Cardiac muscle cell (in vitro differentiated cells and primary cell): ENCODE measurements at regions not wholly inside any gene's neighbourhood (a gene's known extent, or its start where the extent isn't known, plus 50 kb on each side); places are given as distances from the start of the nearest gene placed in this dataset.

Experiments
- DNase-seq, 2 donors: peaks; one replicate each; pipeline versions ENCODE4 v3.0.0 to v3.0.0-alpha.2; 2010 to 2017; ENCODE audit warnings: low read depth in 1 of 2, low spot score in 1 of 2
- H3K27ac ChIP-seq: fragments of 200-600 bp; sonication (generic); 2 replicates; pipeline ENCODE4 v1.5.1; 2016
- H3K27me3 ChIP-seq: fragments of 200-600 bp; sonication (generic); 2 replicates; pipeline ENCODE4 v1.6.0; 2016; ENCODE audit warnings: control low read depth
- H3K36me3 ChIP-seq: fragments of 200-600 bp; sonication (generic); 2 replicates; pipeline ENCODE4 v1.5.1; 2016; ENCODE audit warnings: control low read depth
- H3K4me1 ChIP-seq: fragments of 200-600 bp; sonication (generic); 2 replicates; pipeline ENCODE4 v1.8.1; 2017; ENCODE audit warnings: low read depth, mild to moderate bottlenecking, mixed run types
- H3K4me3 ChIP-seq: fragments of 200-600 bp; sonication (generic); 2 replicates; pipeline ENCODE4 v1.5.1; 2016; ENCODE audit warnings: mild to moderate bottlenecking
- H3K9me3 ChIP-seq: fragments of 200-600 bp; sonication (generic); 2 replicates; pipeline ENCODE4 v1.5.1; 2017; ENCODE audit warnings: low read depth, mild to moderate bottlenecking, control low read depth
- TF ChIP-seq, protein P1 (sequence below): IDR thresholded peaks from 2 replicates; pipeline ENCODE4 v1.5.1; 2012; ENCODE audit warnings: low read depth, mild to moderate bottlenecking, low read length

DNA sequence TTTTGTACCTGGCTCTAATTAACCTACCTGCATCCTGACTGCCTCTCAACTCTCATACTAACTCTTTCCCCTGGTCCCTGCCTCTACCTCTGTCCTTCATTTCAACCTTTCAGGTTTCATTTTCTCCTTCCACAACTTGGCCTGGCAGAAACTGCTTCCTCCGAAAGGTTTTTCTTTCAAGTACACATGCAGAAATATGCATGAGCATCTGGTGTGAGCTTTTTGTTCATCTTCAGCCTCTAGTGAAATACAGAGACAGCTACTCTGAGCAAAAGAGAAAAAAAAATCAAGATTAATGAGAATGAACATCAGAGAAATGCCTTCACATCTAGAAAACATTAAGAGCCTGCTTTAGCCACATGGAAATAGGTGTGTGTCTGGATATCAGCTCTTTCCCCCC is 297.9 kb upstream of the PCSK5 start:
- no peak for DNase-seq
- no peaks in the 10 kb centered on the region for H3K4me1 ChIP-seq
- H3K27ac ChIP-seq, result no peak overlapping the region
- H3K4me3 ChIP-seq, result no peak overlapping the region
- H3K9me3 ChIP-seq, result no peaks in the 10 kb centered on the region
- H3K27me3 ChIP-seq, result no peaks in the 10 kb centered on the region
- TF ChIP-seq, protein P1, sequence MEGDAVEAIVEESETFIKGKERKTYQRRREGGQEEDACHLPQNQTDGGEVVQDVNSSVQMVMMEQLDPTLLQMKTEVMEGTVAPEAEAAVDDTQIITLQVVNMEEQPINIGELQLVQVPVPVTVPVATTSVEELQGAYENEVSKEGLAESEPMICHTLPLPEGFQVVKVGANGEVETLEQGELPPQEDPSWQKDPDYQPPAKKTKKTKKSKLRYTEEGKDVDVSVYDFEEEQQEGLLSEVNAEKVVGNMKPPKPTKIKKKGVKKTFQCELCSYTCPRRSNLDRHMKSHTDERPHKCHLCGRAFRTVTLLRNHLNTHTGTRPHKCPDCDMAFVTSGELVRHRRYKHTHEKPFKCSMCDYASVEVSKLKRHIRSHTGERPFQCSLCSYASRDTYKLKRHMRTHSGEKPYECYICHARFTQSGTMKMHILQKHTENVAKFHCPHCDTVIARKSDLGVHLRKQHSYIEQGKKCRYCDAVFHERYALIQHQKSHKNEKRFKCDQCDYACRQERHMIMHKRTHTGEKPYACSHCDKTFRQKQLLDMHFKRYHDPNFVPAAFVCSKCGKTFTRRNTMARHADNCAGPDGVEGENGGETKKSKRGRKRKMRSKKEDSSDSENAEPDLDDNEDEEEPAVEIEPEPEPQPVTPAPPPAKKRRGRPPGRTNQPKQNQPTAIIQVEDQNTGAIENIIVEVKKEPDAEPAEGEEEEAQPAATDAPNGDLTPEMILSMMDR, result no peak
- no peaks in the 10 kb centered on the region for H3K36me3 ChIP-seq

DNA sequence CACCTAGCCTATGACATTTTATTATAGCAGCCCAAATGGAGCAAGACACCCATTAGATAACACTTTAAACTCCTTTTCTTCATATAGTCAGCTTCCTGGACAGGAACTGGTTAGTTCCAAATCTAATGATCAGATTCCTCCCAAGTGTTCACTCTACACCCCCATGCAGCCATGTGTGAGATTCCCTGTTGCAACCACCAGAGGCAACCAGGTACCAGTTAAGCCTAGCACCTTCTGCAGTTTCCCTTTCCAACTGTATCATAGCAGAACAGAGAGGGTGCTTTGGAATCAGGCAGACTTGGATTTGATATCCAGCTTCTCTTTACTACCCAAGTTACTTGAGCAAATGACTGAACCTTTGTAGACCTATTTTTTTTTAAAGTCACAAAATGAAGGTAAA is 296.6 kb upstream of the PCSK5 start:
- Histone ChIP-seq H3K9me3 (no peaks in the 10 kb centered on the region), H3K4me1 (no peaks in the 10 kb centered on the region), H3K4me3 (no peak overlapping the region), H3K27me3 (no peaks in the 10 kb centered on the region), H3K36me3 (no peaks in the 10 kb centered on the region), H3K27ac (no peak overlapping the region)
- DNase-seq, result no peak
- TF ChIP-seq, protein P1, result no peak

DNA sequence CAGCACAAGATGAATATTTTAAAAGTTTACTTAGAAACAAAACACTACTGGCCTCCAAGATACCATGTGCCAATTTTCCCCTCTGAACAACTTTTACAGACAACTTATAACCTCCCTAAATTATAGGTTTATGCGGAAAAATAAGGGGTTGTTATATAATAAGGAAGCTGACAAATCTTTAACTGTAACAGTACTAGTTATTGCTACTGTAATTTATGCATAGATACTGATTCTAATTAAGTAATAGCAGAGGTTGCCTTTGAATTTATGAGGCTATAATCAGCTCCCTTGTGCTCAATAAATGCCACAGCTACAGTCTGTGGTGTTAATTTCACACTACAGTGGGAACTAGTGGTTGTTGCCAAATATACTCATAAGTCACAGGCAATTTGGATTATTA is 291.3 kb upstream of the PCSK5 start:
- Histone ChIP-seq H3K4me1 (no peaks in the 10 kb centered on the region), H3K9me3 (no peaks in the 10 kb centered on the region), H3K36me3 (no peaks in the 10 kb centered on the region), H3K27me3 (no peaks in the 10 kb centered on the region), H3K27ac (no peak overlapping the region), H3K4me3 (no peak overlapping the region)
- TF ChIP-seq, protein P1, result no peak
- DNase-seq, result no peak

DNA sequence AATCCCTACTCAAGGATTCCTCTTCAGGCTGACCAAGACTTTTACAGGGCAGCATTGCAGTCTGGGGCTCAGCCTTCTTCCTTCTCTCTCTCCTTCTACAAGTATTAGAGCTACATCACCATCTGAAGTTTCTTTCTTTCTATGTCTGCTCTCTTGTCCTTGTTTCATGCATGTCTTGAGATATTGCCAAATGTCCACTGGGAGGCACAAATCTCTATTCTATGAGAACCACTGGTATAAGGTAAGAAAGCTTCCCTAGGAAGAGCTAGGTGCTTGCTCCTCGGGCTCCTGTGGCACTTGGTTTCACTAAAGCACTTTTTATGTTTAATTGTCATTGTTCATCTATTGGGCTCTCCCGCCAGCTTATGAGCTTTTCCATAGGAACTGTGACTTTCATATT is 289.2 kb upstream of the PCSK5 start:
- no peak overlapping the region for H3K27ac ChIP-seq
- no peaks in the 10 kb centered on the region for H3K9me3 ChIP-seq
- no peak overlapping the region for H3K4me3 ChIP-seq
- TF ChIP-seq, protein P1, result no peak
- no peaks in the 10 kb centered on the region for H3K4me1 ChIP-seq
- H3K27me3 ChIP-seq, result no peaks in the 10 kb centered on the region
- no peaks in the 10 kb centered on the region for H3K36me3 ChIP-seq
- peak in 1 of 2 donors; percentile 31 for DNase-seq

DNA sequence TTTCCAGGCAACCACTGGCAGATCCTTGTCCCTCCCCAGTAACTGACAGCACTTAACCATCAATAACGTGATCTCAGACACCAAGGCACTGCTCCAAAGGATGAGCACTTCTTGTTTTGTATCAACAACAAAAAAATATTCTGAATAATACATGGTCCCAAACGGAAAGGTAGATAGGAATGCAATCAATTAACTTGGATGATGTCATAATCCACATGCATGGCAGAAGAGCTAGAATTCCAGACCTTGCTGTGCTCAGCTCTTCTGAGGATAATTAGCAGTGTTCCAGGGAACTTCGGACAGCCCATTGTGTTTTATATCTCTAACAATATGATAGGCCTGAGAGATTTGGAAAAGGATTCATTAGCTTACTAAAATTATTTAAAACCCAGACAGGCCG is 288.4 kb upstream of the PCSK5 start:
- DNase-seq, result no peak
- Histone ChIP-seq H3K4me3 (no peak overlapping the region), H3K27me3 (no peaks in the 10 kb centered on the region), H3K36me3 (no peaks in the 10 kb centered on the region), H3K27ac (no peak overlapping the region), H3K4me1 (no peaks in the 10 kb centered on the region), H3K9me3 (no peaks in the 10 kb centered on the region)
- TF ChIP-seq, protein P1, result no peak

DNA sequence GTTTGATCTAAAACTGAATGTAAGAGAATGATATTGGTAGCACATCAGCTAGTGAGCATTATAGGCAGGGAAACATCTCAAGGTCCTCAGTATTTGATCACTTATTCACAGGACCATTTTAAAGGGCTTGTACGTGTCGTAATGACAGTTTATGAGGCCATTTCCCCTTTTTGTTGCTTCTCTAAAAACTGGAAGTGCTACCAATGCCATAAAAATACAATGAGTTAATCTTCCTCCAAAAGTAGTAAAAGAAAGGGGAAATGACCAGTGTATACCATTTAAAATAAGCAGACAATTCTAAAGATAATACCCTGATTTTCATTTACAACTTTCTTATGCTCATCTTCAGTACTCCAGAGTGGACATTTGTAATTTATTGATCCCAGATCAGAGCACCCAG is 285.8 kb upstream of the PCSK5 start:
- no peak for DNase-seq
- Histone ChIP-seq H3K36me3 (no peaks in the 10 kb centered on the region), H3K27me3 (no peaks in the 10 kb centered on the region), H3K27ac (no peak overlapping the region), H3K4me1 (no peaks in the 10 kb centered on the region), H3K4me3 (no peak overlapping the region), H3K9me3 (no peaks in the 10 kb centered on the region)
- TF ChIP-seq, protein P1, result no peak
